Islet of Langerhans (tissue), 1 donor: ENCODE measurements at regions not wholly inside any gene's neighbourhood (a gene's known extent, or its start where the extent isn't known, plus 50 kb on each side); places are given as distances from the start of the nearest gene placed in this dataset.

Source experiments
- FAIRE-seq: peaks from one replicate; lab custom pipeline; 2011; peaks lifted over from hg19 to GRCh38; lab: Jason Lieb, UNC

DNA sequence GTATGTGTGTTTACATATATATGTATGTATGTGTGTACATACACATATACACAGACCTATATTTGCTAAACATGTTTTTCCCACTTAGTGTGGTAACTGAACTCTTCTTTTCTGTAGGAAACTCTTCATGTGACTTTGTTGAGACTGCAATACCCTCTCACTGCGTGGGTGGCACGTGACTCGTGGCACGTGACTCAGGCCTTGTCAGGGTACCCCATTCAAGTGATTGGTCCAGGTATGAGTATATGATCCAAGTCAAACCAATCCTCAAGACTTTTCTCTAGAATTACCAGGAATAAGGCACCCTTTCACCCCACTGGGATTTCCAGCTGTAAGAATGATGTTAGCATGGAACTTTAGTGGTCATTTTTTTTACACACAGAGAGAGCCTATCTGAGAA lies 149.2 kb upstream of the KCNK2 start:
- FAIRE-seq, result no peak

DNA sequence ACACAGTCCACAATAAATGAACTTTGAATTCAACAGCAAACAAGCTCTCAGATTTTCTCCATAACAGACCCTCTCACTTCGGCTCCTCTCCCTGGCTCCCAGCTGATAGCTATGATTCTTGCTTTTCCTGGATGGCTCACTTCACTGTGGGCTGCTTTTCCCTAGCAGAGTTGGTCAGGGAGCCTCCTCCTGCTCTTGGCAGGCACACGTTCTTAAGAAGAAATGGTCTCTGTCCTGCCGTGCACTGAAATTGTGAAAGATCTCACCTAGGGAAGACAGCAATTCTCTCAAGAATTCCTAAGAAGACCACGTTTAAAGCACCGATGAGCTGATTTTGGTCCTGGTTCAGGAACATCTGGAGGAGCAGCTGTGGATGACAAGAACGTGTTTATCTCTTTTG lies 148.5 kb upstream of the KCNK2 start:
- FAIRE-seq, result no peak

- FAIRE-seq, result no peak
These were observed 147.3 kb upstream of the KCNK2 start for GRCh38 chr1:214935258-214935657.

DNA sequence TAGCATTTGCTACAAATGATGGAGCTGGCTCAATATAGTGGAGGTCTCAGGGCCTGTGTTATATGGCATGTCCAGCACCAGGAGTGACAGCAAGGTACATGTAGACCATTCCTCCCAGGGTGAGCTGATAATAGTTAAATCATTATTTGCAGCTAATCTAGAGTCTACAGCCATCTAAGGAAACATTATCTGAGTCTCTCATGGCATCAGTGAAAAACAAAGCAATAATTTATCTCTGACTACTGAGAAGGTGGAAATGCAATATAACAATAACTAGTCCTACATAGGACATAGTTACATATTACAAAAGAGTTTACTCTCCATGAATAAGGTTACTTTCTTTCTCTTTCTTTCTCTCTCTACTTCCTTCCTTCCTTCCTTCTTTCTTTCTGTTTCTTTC lies 143.4 kb upstream of the KCNK2 start:
- FAIRE-seq, result no peak

- FAIRE-seq, result no peak
These were observed 141.5 kb upstream of the KCNK2 start for GRCh38 chr1:214941061-214941460.

- no peak for FAIRE-seq
These were observed 139.5 kb upstream of the KCNK2 start for GRCh38 chr1:214943054-214943453.

DNA sequence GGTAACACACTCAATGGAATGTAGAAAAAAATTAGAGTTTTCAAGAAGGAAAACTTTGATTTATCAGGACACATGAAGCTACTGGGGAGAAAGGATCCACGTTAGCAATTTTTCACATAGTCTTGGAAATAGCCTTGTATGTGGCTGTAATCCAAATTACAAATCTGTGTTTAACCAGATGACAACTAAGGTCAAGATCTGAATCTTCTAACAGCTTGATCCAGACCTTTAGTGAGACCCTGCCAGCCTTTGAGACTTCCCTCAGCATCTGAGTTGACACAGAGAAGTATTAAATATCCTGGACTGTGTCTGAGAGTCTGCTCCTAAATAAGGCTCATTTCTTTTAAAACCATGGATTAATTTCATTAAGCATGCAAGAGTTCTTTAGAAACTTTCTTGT lies 135.9 kb upstream of the KCNK2 start:
- no peak for FAIRE-seq

DNA sequence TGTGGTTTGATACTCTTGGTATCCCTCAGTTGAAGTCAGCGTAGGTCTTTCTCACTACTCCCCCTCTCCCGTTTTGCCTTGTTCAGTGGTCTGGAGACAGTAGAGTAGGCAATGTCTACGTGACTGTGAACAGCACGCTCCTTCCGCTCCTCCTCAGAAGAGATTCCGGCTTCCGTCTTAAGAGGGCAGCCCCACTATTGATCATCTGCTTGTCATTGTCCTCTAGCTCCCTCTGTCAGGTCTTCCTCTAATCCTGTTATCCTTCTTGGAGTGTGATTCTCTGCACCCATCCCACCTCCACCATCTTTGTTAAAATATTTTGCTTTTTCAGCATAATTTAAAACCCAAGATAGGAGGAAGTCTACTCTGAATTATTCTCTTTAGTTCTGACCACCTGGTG lies 129.9 kb upstream of the KCNK2 start:
- FAIRE-seq, result no peak

DNA sequence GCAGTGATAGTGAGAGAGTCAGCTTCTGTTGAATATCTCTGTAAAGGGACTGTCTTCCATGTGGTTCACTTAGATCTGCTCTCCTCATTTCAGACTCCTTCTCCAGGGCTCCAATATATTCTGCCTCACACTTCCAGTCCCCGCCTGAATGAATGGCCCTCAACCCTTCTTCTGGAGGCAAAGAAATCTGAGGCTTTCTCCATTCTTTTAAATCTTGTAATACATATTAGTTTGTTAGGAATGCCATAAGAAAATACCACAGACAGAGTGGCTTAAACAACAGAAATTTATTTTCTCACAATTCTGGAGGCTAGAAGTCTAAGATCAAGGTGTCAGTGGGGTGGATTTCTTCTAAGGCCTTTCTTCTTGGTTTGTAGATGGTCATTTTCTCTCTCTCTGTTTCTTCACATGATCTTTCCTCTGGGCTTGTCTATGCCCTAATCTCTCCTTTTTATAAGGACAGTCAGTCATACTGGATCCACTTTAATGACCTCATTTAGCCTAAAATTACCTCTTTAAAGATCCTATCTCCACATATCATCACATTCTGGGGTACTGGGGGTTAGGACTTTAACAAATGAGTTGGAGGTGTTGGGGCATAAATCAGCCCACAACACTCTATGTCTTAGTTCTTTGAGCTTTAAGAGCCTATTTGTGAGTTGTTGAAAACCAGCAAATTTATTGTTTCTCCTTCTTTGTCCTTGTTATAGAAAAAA lies 128.5 kb upstream of the KCNK2 start:
- FAIRE-seq, result no peak

DNA sequence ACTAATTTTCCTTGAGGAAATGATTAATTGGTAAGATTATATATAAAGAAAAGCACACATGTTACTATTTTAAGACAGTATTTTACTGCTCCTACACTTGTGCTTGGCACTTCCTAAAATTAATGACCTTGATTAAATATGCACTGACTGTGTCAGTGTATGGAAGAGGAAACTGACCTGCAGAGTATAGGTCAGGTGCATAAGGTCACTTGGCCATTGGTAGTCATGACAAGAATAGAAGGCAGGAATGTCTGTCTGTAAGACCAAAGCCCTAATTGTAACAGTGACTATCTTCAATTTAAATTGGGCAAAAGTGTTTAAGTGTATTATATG lies 128.0 kb upstream of the KCNK2 start:
- no peak for FAIRE-seq

DNA sequence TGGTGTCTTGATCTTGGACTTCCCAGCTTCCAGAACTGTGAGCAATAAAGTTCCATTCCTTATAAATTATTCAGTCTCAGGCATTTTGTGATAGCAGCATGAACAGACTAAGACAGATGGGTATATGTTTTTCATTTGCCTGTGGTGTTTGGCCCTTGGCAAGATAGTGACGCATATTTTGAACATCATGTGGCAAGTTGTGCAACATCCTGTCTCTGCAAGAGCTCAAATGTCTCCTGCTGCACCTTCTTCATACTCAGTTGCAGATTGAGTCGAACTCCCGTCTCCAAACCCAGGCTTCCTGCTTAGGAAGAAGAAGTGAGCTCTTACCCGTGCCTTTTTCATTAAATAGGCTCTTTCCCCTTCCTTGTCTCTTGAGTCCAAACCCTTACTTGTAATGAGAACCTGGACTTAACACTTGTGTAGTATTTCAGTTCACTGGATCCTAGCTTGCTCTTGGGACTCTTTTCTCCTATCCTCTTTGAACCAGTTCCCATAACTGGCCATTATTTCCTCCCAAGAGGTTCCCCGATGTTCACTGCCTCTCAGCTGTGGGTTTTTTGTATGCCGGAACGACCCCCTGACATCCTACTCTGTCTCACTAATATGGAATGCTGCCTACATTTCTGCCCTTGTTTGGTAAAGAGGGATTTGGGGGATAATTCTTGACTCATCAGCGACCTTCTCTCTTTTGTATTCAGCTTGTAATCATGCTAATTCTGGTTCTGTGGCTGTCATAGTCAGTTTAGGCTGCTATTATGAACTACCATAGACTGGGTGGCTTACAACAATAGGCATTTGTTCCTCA lies 125.0 kb upstream of the KCNK2 start:
- FAIRE-seq, result no peak

- FAIRE-seq, result no peak
These were observed 124.1 kb upstream of the KCNK2 start for GRCh38 chr1:214958486-214958885.

DNA sequence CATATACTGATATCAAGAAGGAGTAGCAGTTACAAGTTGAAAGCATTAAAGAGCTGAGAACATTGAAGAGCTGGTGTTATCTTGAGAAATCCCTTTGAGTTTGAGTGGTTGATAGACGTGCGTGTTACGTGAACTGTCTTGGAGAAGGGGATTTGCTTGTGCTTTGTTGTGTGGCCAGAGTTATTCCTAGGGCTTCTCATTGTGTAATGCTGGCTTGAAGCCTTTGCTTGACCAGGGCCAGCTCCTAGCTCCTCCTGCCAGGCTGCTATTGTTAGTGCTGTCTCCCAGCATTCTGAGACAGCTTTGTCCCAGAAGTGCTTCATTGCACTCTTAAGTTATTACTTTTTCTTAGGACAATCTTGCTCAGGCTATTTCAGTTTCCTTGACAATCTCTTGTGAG lies 116.2 kb upstream of the KCNK2 start:
- no peak for FAIRE-seq

- no peak for FAIRE-seq
These were observed 114.5 kb upstream of the KCNK2 start for GRCh38 chr1:214967865-214968575.

GRCh38 chr1:214970016-214970415 lies 112.5 kb upstream of the KCNK2 start:
- FAIRE-seq, result no peak

DNA sequence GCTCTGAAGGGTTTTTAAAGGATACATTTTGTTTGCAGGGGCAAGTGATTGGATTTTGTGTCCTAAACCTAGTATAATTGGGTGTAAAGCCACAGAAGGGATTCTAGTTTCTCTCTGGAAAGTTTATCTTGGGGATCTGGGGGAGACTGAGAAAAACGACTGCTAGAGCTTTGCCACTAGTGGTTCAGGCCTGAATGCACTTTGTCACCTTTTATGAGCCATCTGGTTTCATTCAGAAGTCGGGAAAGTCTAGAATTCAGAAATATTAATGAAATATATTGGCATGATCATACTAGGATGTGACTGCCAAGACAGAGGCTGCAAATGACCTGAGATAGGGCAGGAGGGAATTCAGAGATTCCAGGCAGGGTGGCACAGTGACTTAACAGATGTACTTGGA lies 111.5 kb upstream of the KCNK2 start:
- FAIRE-seq, result no peak

DNA sequence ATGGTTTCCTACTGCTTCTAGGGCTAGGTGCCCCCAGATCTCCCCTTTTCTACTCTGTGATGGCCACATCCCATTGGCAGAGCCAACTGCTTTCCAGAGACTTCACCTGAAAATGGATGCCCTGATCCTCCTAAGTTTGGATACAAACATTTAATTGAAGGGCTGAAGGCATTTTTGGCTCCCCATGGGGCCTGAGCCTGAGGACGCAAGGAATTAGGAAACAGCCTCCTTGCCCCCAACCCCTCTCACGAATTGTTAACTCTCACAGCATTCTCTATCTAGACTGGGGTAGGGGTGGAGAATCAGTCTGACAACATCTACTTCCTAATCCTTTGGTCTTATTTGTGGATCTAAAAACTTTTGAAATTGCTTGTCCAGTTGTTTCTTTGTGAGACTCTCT lies 108.5 kb upstream of the KCNK2 start:
- FAIRE-seq, result no peak

- no peak for FAIRE-seq
These were observed 105.9 kb upstream of the KCNK2 start for GRCh38 chr1:214976665-214977064.

DNA sequence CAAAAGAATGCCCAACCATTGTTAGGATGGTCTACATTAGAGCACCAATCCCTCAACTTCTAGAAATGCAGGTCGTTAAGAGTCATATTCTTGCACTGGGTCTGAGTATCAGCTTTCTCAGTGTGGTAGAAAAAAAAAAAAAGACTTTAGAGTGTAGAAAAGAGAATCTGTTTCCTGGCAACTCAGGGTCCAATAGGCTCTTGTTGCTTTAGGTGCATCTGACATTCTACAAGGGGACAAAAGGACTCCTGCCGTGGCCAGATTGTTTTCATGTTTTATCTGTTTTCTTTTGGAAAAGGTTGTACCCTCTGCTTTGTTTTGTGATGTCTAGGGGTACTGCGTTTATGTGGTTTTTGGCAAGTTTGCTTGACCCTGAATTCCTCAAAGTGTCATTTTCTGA lies 105.4 kb upstream of the KCNK2 start:
- FAIRE-seq, result no peak

DNA sequence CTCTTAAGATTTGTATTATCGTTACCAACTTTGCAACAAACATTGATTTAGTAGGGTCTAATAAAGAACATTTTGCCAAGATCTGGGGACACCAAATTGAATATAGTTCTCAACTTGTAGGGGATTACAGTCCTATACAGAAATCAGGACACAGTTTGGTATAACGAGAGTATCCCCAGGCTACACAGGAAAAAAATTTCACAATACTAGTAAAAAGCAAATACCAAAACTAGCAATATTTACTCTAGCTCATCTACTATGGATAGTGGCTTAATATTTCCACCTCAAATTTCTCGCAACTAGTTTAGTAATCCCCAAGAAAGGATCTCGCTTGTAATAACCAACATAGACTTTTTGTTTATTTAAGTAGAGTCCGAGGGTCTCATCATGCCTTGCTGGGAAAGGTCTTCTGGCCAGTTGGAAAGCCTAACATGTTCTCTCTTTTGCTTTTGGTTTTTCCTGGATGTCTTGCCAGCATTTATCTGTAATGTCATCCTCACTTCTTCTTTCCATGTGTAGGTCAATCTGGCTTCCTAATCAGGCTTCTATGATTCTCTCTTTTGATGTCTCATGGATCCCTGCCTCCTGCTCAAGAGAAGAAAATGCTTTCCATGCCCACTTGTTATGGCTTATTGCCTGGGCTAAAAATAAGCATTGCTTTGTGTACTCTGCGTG lies 104.7 kb upstream of the KCNK2 start:
- no peak for FAIRE-seq

DNA sequence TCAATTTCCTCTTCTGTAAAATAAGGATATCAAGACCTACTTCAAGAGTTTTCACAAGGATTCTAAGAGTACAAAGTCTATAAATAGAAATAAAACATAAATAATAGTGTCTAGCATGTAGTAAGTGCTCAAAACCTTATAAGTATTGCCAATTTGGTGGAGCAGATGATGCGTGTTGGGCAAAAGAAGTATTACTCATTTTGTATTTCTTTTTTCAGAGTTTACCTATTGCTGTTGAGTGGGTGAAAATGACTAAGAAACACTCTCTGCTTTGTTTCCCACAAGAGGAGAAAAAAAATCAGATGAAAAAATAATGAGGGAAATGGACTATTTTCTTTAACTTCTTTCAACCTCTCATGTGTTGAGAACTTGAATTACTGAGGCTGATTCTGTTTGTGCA lies 103.3 kb upstream of the KCNK2 start:
- no peak for FAIRE-seq

DNA sequence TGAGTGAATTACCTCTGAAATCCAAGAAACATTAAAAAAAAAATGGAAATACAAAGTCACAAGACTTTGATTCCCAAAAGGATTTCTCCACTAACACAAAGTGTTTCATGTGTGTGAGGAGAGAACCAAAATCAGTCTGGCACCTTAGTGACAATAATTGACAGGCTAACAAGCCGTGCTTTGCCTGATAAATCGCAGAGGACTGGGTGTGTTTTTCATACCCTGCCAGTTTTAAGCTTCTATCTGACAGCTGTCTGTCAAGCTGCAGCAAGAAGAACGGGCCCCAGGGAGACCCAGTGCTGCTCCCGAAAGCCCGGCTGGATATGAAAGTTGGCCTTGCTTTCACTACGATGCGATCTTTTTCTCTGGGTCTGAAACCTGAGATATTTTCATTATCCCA lies 101.6 kb upstream of the KCNK2 start:
- FAIRE-seq, result no peak
